ENCODE measurements at regions not wholly inside any gene's neighbourhood (a gene's known extent, or its start where the extent isn't known, plus 50 kb on each side); places are given as distances from the start of the nearest gene placed in this dataset.

GRCh38 chr6:54624779-54625178 lies 221.8 kb upstream of the FAM83B start:
- intact Hi-C loops (cut with DNase I, micrococcal nuclease) = no loop called here
- CTCF ChIA-PET = no interaction called here
- POLR2A ChIA-PET = no interaction called here

GRCh38 chr6:54629131-54629530 lies 217.4 kb upstream of the FAM83B start:
- no peak overlapping the region for H3K27ac Mint-ChIP-seq
- H3K4me3 Mint-ChIP-seq = no peak overlapping the region
- no peaks in the 10 kb centered on the region for H3K36me3 Mint-ChIP-seq (ENCODE audit: low read depth)
- Histone ChIP-seq H3K27me3 (ENCODE audit: control insufficient read depth in 1 of 2, insufficient read depth in 2 of 2, low read length in 2 of 2) (no peaks in the 10 kb centered on the region), H3K36me3 (ENCODE audit: insufficient read depth, low read length) (no peaks in the 10 kb centered on the region), H3K9me3 (ENCODE audit: control insufficient read depth in 1 of 2, insufficient read depth in 1 of 2, low read length in 2 of 2) (no peaks in the 10 kb centered on the region), H3K4me3 (ENCODE audit: low read length) (no peak overlapping the region), H3K27ac (ENCODE audit: low read depth in 1 of 2, low read length in 2 of 2) (no peak overlapping the region), H3K4me1 (ENCODE audit: insufficient read depth, low read length) (no peaks in the 10 kb centered on the region)
- CTCF ChIA-PET = no interaction called here
- no peaks in the 10 kb centered on the region for H3K27me3 Mint-ChIP-seq
- intact Hi-C loops (cut with DNase I, micrococcal nuclease) = no loop called here
- H3K4me1 Mint-ChIP-seq (ENCODE audit: low read depth) = no peaks in the 10 kb centered on the region
- no peak for DNase-seq
- POLR2A ChIA-PET = no interaction called here
- ATAC-seq (ENCODE audit: poor library complexity) = no peak
- peaks cover 4% of the 10 kb centered on the region for H3K9me3 Mint-ChIP-seq
- no peak for TF ChIP-seq CTCF (IDR thresholded peaks at IDR 0.05)

More at GRCh38 chr6:54624779-54625178, 221.8 kb upstream of the FAM83B start:
- Mint-ChIP-seq H3K9me3 (peaks cover 4% of the 10 kb centered on the region), H3K27me3 (no peaks in the 10 kb centered on the region), H3K4me3 (no peak overlapping the region), H3K36me3 (ENCODE audit: low read depth) (no peaks in the 10 kb centered on the region), H3K27ac (no peak overlapping the region), H3K4me1 (ENCODE audit: low read depth) (no peaks in the 10 kb centered on the region)
- Histone ChIP-seq H3K4me3 (ENCODE audit: low read length) (no peak overlapping the region), H3K27me3 (ENCODE audit: control insufficient read depth in 1 of 2, insufficient read depth in 2 of 2, low read length in 2 of 2) (no peaks in the 10 kb centered on the region), H3K9me3 (ENCODE audit: control insufficient read depth in 1 of 2, insufficient read depth in 1 of 2, low read length in 2 of 2) (no peaks in the 10 kb centered on the region), H3K4me1 (ENCODE audit: insufficient read depth, low read length) (no peaks in the 10 kb centered on the region), H3K27ac (ENCODE audit: low read depth in 1 of 2, low read length in 2 of 2) (no peak overlapping the region), H3K36me3 (ENCODE audit: insufficient read depth, low read length) (no peaks in the 10 kb centered on the region)
- ATAC-seq (ENCODE audit: poor library complexity) (no peak), DNase-seq (no peak)
- TF ChIP-seq CTCF (IDR thresholded peaks at IDR 0.05) = no peak

GRCh38 chr6:54632984-54633565 lies 213.5 kb upstream of the FAM83B start:
- DNase-seq (no peak), ATAC-seq (ENCODE audit: poor library complexity) (no peak)
- Histone ChIP-seq H3K4me3 (ENCODE audit: low read length) (no peak overlapping the region), H3K9me3 (ENCODE audit: control insufficient read depth in 1 of 2, insufficient read depth in 1 of 2, low read length in 2 of 2) (no peaks in the 10 kb centered on the region), H3K27me3 (ENCODE audit: control insufficient read depth in 1 of 2, insufficient read depth in 2 of 2, low read length in 2 of 2) (no peaks in the 10 kb centered on the region), H3K36me3 (ENCODE audit: insufficient read depth, low read length) (no peaks in the 10 kb centered on the region), H3K27ac (ENCODE audit: low read depth in 1 of 2, low read length in 2 of 2) (no peak overlapping the region), H3K4me1 (ENCODE audit: insufficient read depth, low read length) (no peaks in the 10 kb centered on the region)
- H3K4me1 Mint-ChIP-seq (ENCODE audit: low read depth) = no peaks in the 10 kb centered on the region
- intact Hi-C loops (cut with DNase I, micrococcal nuclease) = no loop called here
- CTCF ChIA-PET = no interaction called here
- H3K36me3 Mint-ChIP-seq (ENCODE audit: low read depth) = no peaks in the 10 kb centered on the region
- no peak overlapping the region for H3K27ac Mint-ChIP-seq
- no peaks in the 10 kb centered on the region for H3K27me3 Mint-ChIP-seq
- H3K4me3 Mint-ChIP-seq = no peak overlapping the region
- POLR2A ChIA-PET = no interaction called here
- TF ChIP-seq CTCF (IDR thresholded peaks at IDR 0.05) = no peak
- peaks cover 4% of the 10 kb centered on the region for H3K9me3 Mint-ChIP-seq

Data from CD4-positive, alpha-beta T cell (primary cell).